ENCODE measurements at regions not wholly inside any gene's neighbourhood (a gene's known extent, or its start where the extent isn't known, plus 50 kb on each side); places are given as distances from the start of the nearest gene placed in this dataset.

GRCh38 chr13:84973661-84974060, 825.6 kb downstream of the SLITRK6 start:
- TF ChIP-seq, protein P1, sequence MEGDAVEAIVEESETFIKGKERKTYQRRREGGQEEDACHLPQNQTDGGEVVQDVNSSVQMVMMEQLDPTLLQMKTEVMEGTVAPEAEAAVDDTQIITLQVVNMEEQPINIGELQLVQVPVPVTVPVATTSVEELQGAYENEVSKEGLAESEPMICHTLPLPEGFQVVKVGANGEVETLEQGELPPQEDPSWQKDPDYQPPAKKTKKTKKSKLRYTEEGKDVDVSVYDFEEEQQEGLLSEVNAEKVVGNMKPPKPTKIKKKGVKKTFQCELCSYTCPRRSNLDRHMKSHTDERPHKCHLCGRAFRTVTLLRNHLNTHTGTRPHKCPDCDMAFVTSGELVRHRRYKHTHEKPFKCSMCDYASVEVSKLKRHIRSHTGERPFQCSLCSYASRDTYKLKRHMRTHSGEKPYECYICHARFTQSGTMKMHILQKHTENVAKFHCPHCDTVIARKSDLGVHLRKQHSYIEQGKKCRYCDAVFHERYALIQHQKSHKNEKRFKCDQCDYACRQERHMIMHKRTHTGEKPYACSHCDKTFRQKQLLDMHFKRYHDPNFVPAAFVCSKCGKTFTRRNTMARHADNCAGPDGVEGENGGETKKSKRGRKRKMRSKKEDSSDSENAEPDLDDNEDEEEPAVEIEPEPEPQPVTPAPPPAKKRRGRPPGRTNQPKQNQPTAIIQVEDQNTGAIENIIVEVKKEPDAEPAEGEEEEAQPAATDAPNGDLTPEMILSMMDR (IDR thresholded peaks at IDR 0.05; ENCODE audit: low read depth, low read length) = no peak
- no peak overlapping the region for H3K4me3 ChIP-seq (ENCODE audit: low read depth, low read length)

- no peak overlapping the region for H3K4me3 ChIP-seq (ENCODE audit: low read depth, low read length)
- TF ChIP-seq, protein P1 (IDR thresholded peaks at IDR 0.05; ENCODE audit: low read depth, low read length) = no peak
Observed at GRCh38 chr13:84972907-84973306, 826.3 kb downstream of the SLITRK6 start.

GRCh38 chr13:84962849-84963248, 836.4 kb downstream of the SLITRK6 start:
- TF ChIP-seq, protein P1 (IDR thresholded peaks at IDR 0.05; ENCODE audit: low read depth, low read length) = no peak
- H3K4me3 ChIP-seq (ENCODE audit: low read depth, low read length) = no peak overlapping the region

GRCh38 chr13:84962141-84962750, 837.0 kb downstream of the SLITRK6 start:
- H3K4me3 ChIP-seq (ENCODE audit: low read depth, low read length) = no peak overlapping the region
- TF ChIP-seq, protein P1 (IDR thresholded peaks at IDR 0.05; ENCODE audit: low read depth, low read length) = no peak

DNA sequence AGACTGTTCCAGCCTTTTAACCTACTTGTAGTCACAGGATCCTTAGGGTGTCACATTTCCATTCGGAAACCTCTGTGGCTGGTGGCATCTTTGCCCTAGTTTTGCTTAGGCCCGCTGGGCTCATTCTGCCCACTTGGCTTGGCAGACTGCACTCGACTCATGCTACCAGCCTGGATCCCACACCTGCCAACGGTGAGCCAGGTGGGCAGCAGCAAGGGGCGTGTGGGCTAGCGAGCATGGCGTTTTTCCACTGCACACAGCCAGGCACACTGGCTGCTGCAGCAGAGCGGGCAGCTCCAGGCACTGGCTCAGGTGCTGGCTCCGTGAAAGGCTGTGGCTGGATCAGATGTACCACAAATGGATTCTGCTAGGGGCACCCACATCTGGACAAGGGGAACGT, 838.2 kb downstream of the SLITRK6 start:
- TF ChIP-seq, protein P1 (IDR thresholded peaks at IDR 0.05; ENCODE audit: low read depth, low read length) = no peak
- H3K4me3 ChIP-seq (ENCODE audit: low read depth, low read length) = no peak overlapping the region

DNA sequence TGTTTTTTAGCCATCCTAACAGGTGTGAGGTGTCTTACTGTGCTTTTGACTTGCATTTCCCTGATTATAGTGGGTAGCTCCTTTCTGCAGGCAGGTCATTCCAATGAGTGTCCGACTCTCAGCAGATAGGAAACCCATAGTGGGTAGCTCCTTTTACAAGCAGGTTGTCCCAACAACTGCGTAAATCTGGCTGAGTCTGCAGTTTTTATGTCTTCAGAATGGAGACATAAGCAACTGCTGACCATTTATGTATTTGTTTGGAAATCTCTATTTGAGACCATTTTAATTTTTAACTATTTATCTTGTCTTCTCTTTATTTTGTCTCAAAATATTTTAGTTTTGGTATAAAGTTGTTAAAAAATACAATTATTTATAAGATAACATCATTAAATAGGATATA, 839.4 kb downstream of the SLITRK6 start:
- TF ChIP-seq, protein P1 (IDR thresholded peaks at IDR 0.05; ENCODE audit: low read depth, low read length) = no peak

DNA sequence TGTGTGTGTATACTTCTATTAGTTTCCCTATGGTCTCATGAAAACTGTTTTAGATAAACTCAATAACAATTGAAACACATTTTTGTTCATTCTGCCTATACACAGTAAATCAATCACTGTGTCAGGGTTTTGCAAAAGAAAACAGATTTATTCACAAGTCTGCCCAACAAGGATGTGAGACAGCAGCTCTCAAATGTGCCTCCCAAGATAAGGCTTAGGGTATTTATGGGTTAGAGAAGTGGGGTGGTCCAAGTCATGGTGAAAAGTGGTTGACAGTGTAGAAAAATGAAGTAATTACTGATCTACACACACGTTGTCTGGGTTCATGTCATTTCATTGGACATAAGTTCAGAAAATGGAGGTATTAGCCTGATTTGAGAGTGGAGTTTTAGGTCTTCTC, 844.6 kb downstream of the SLITRK6 start:
- TF ChIP-seq, protein P1 (IDR thresholded peaks at IDR 0.05; ENCODE audit: low read depth, low read length) = no peak
- H3K4me3 ChIP-seq (ENCODE audit: low read depth, low read length) = no peak overlapping the region

More for the DNA sequence above, 839.4 kb downstream of the SLITRK6 start:
- no peak overlapping the region for H3K4me3 ChIP-seq (ENCODE audit: low read depth, low read length)
